ENCODE measurements at regions not wholly inside any gene's neighbourhood (a gene's known extent, or its start where the extent isn't known, plus 50 kb on each side); places are given as distances from the start of the nearest gene placed in this dataset.

DNA sequence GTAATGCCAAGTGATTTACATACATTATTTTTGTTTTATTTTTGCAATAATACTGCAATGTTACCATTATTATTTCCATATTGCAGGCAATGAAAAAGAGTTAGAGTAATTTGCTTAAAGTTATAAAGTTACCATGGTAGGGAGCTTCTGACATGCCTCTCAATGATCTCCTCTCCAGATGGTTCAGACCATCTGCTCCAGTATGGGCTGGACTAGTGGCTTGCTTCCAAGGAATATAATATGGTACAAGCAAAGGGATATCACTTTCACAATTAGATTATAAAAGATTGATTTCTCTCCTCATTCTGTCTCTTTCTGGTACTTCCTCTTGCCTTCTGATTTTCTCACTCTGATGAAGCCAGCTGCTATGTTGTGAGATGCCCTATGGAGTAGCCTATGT, 245.4 kb downstream of the INSIG2 start:
- no peaks in the 10 kb centered on the region for H3K9me3 ChIP-seq (ENCODE audit: insufficient read depth, low read depth, low read length)
- H4K20me1 ChIP-seq (ENCODE audit: insufficient read depth, low read length, poor library complexity, severe bottlenecking) = no peaks in the 10 kb centered on the region
- TF ChIP-seq, protein P1, sequence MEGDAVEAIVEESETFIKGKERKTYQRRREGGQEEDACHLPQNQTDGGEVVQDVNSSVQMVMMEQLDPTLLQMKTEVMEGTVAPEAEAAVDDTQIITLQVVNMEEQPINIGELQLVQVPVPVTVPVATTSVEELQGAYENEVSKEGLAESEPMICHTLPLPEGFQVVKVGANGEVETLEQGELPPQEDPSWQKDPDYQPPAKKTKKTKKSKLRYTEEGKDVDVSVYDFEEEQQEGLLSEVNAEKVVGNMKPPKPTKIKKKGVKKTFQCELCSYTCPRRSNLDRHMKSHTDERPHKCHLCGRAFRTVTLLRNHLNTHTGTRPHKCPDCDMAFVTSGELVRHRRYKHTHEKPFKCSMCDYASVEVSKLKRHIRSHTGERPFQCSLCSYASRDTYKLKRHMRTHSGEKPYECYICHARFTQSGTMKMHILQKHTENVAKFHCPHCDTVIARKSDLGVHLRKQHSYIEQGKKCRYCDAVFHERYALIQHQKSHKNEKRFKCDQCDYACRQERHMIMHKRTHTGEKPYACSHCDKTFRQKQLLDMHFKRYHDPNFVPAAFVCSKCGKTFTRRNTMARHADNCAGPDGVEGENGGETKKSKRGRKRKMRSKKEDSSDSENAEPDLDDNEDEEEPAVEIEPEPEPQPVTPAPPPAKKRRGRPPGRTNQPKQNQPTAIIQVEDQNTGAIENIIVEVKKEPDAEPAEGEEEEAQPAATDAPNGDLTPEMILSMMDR (conservative IDR thresholded peaks at IDR 0.05; ENCODE audit: low read length) = no peak
- TF ChIP-seq EZH2phosphoT487 (IDR thresholded peaks at IDR 0.05; ENCODE audit: borderline replicate concordance) = no peak
- no peaks in the 10 kb centered on the region for H3K9me2 ChIP-seq (replicated peaks; ENCODE audit: low read depth, low read length)
- H3K36me3 ChIP-seq (ENCODE audit: insufficient read depth, low read length) = no peaks in the 10 kb centered on the region
- H3K9ac ChIP-seq (ENCODE audit: low read depth, low read length, poor library complexity, severe bottlenecking) = no peak overlapping the region
- no peaks in the 10 kb centered on the region for H3F3A ChIP-seq (ENCODE audit: low read depth)
- no peaks in the 10 kb centered on the region for H3K4me1 ChIP-seq (ENCODE audit: insufficient read depth, low read length, poor library complexity, severe bottlenecking)
- no peak overlapping the region for H3K4me3 ChIP-seq (ENCODE audit: low read length, poor library complexity, severe bottlenecking)
- H3K79me2 ChIP-seq (ENCODE audit: insufficient read depth, low read length) = no peaks in the 10 kb centered on the region
- H2AFZ ChIP-seq (ENCODE audit: low read length) = no peak overlapping the region
- no peaks in the 10 kb centered on the region for H3K27me3 ChIP-seq (ENCODE audit: insufficient read depth, low read length, poor library complexity, severe bottlenecking)
- H3K4me2 ChIP-seq (ENCODE audit: low read depth, low read length, poor library complexity, severe bottlenecking) = no peak overlapping the region

DNA sequence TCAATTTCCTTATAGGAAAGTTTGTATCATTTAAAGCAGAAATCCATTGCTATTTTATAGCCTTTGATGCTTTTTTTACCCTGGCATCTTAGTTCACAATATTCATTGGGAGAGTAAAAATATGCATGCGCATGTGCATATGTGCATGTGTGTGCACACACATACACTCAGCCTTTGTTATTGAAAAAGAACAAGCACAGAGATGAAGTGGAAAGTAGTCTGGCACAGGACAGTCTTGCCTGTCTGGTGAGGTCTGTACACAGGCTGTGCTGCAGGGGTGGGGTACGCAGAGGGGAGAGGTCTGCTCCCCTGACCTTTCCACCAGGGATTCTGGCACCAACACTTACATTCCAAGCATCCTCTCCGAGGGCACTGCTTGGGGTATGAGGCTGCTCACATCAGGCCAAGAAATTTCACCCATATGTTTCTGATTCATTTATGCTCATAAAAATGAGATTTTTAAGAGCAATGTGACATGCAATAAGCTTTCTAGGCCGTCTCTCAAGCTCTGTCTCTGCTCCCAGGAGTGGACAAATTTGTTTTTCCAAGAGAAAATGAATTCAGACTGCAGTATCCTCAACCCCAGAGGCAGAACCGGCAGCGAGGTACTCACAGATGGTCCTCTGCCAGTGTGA, 237.2 kb downstream of the INSIG2 start:
- H3K9me2 ChIP-seq (replicated peaks; ENCODE audit: low read depth, low read length) = no peaks in the 10 kb centered on the region
- no peaks in the 10 kb centered on the region for H3F3A ChIP-seq (ENCODE audit: low read depth)
- no peaks in the 10 kb centered on the region for H3K36me3 ChIP-seq (ENCODE audit: insufficient read depth, low read length)
- no peak overlapping the region for H3K4me2 ChIP-seq (ENCODE audit: low read depth, low read length, poor library complexity, severe bottlenecking)
- no peak overlapping the region for H3K4me3 ChIP-seq (ENCODE audit: low read length, poor library complexity, severe bottlenecking)
- H3K27me3 ChIP-seq (ENCODE audit: insufficient read depth, low read length, poor library complexity, severe bottlenecking) = no peaks in the 10 kb centered on the region
- no peaks in the 10 kb centered on the region for H3K9me3 ChIP-seq (ENCODE audit: insufficient read depth, low read depth, low read length)
- TF ChIP-seq EZH2phosphoT487 (IDR thresholded peaks at IDR 0.05; ENCODE audit: borderline replicate concordance) = no peak
- TF ChIP-seq, protein P1 (conservative IDR thresholded peaks at IDR 0.05; ENCODE audit: low read length) = no peak
- H3K4me1 ChIP-seq (ENCODE audit: insufficient read depth, low read length, poor library complexity, severe bottlenecking) = no peaks in the 10 kb centered on the region
- H4K20me1 ChIP-seq (ENCODE audit: insufficient read depth, low read length, poor library complexity, severe bottlenecking) = no peaks in the 10 kb centered on the region
- H2AFZ ChIP-seq (ENCODE audit: low read length) = no peak overlapping the region
- no peaks in the 10 kb centered on the region for H3K79me2 ChIP-seq (ENCODE audit: insufficient read depth, low read length)
- no peak overlapping the region for H3K9ac ChIP-seq (ENCODE audit: low read depth, low read length, poor library complexity, severe bottlenecking)

DNA sequence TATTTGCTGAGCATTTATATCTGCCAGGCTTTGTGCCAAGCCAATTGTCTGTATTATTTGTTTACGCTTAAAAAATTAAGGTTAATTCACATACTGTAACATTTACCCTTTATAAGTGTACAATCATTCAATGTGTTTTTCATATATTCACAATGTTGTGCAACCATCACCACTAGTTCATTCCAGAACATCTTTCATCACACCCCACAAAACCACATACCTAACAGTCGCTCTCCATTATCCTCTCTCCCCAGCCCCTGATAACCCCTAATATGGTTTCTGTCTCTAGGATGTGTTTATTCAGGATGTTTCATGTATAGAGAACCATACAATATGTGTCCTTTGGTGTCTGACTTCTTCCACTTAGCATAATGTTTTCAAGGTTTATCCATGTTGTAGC, 234.1 kb downstream of the INSIG2 start:
- Histone ChIP-seq H3K4me3 (ENCODE audit: low read length, poor library complexity, severe bottlenecking) (no peak overlapping the region), H3K9me2 (replicated peaks; ENCODE audit: low read depth, low read length) (no peaks in the 10 kb centered on the region), H3K4me1 (ENCODE audit: insufficient read depth, low read length, poor library complexity, severe bottlenecking) (no peaks in the 10 kb centered on the region), H4K20me1 (ENCODE audit: insufficient read depth, low read length, poor library complexity, severe bottlenecking) (no peaks in the 10 kb centered on the region), H2AFZ (ENCODE audit: low read length) (no peak overlapping the region), H3K36me3 (ENCODE audit: insufficient read depth, low read length) (no peaks in the 10 kb centered on the region), H3K27me3 (ENCODE audit: insufficient read depth, low read length, poor library complexity, severe bottlenecking) (no peaks in the 10 kb centered on the region), H3K4me2 (ENCODE audit: low read depth, low read length, poor library complexity, severe bottlenecking) (no peak overlapping the region), H3K9me3 (ENCODE audit: insufficient read depth, low read depth, low read length) (no peaks in the 10 kb centered on the region), H3F3A (ENCODE audit: low read depth) (no peaks in the 10 kb centered on the region), H3K9ac (ENCODE audit: low read depth, low read length, poor library complexity, severe bottlenecking) (no peak overlapping the region), H3K79me2 (ENCODE audit: insufficient read depth, low read length) (no peaks in the 10 kb centered on the region)
- no peak for TF ChIP-seq EZH2phosphoT487 (IDR thresholded peaks at IDR 0.05; ENCODE audit: borderline replicate concordance)
- TF ChIP-seq, protein P1 (conservative IDR thresholded peaks at IDR 0.05; ENCODE audit: low read length) = no peak
